Endothelial cell of umbilical vein (primary cell): ENCODE measurements at regions not wholly inside any gene's neighbourhood (a gene's known extent, or its start where the extent isn't known, plus 50 kb on each side); places are given as distances from the start of the nearest gene placed in this dataset.

Source experiments
- BruUV-seq: library from RNA; stranded (reverse); fragments of 400-500 nt; replicated peaks from 2 replicates; lab custom pipeline; 2021; lab: Mats Ljungman, UMichigan
- CTCF ChIA-PET: fragments of 300-600, 350-600 bp; sonication (Branson Sonifier 250); formaldehyde crosslinking; loops from one replicate; lab custom pipeline; 2021; ENCODE audit warnings: antibody characterized with exemption, inconsistent platforms; lab: Charles Lee
- POLR2A ChIA-PET: fragments of 300-600, 350-600 bp; sonication (Branson Sonifier 250); formaldehyde crosslinking; loops from one replicate; lab custom pipeline; 2021; ENCODE audit warnings: antibody characterized with exemption, inconsistent platforms; lab: Charles Lee
- DNase-seq: peaks from one replicate; pipeline ENCODE4 v3.0.0-alpha.2; 2011; ENCODE audit warnings: low read depth, low spot score
- FAIRE-seq: peaks from 2 replicates; lab custom pipeline; 2011; peaks lifted over from hg19 to GRCh38; lab: Jason Lieb, UNC
- H2AFZ ChIP-seq: 2 replicates; pipeline ENCODE4 v1.6.0; 2012; ENCODE audit warnings: low read depth, low read length, control low read depth, inconsistent platforms
- H3K27ac ChIP-seq: 2 replicates; pipeline ENCODE4 v1.5.1; 2011; ENCODE audit warnings: low read depth, mild to moderate bottlenecking, control low read depth, low read length, moderate library complexity; ENCODE audit not compliant: insufficient read depth
- H3K27me3 ChIP-seq, 2 experiments: 2 replicates each; pipeline versions ENCODE4 v1.6.0 to v1.6.1; 2011; ENCODE audit warnings: low read length in 2 of 2, mixed read lengths in 1 of 2; ENCODE audit not compliant: control insufficient read depth in 2 of 2, insufficient read depth in 2 of 2
- H3K36me3 ChIP-seq, 2 experiments: 2 replicates in 1 of 2; 3 replicates in 1 of 2; pipeline ENCODE4 v1.5.1; 2011; ENCODE audit warnings: low read length in 2 of 2, mild to moderate bottlenecking in 1 of 2, moderate library complexity in 1 of 2; ENCODE audit not compliant: control insufficient read depth in 2 of 2, insufficient read depth in 2 of 2; ENCODE audit errors: extremely low read depth in 1 of 2
- H3K4me1 ChIP-seq: 3 replicates; pipeline ENCODE4 v1.5.1; 2011; ENCODE audit warnings: mild to moderate bottlenecking, low read length; ENCODE audit not compliant: control insufficient read depth, insufficient read depth; ENCODE audit errors: extremely low read depth
- H3K4me2 ChIP-seq: 2 replicates; pipeline ENCODE4 v1.6.1; 2011; ENCODE audit warnings: low read length, control low read depth, mixed read lengths; ENCODE audit not compliant: insufficient read depth
- H3K4me3 ChIP-seq, 3 experiments: fragments of 200-600 bp in 1 of 3; sonication (generic), shearing (Covaris generic) in 1 of 3; replicated peaks in 1 of 3; 2 replicates each; pipeline ENCODE4 v1.5.1; 2011 to 2016; ENCODE audit warnings: control low read depth in 3 of 3, low read length in 3 of 3, mild to moderate bottlenecking in 2 of 3, inconsistent platforms in 1 of 3, low read depth in 1 of 3, moderate library complexity in 1 of 3; ENCODE audit not compliant: insufficient read depth in 1 of 3
- H3K79me2 ChIP-seq: 2 replicates; pipeline ENCODE4 v1.6.0; 2012; ENCODE audit warnings: low read length, inconsistent platforms; ENCODE audit not compliant: control insufficient read depth, insufficient read depth
- H3K9ac ChIP-seq: replicated peaks from 2 replicates; pipeline ENCODE3; 2011; ENCODE audit warnings: low read length, control low read depth; ENCODE audit not compliant: insufficient read depth; ENCODE audit errors: extremely low read depth
- H3K9me1 ChIP-seq: replicated peaks from 3 replicates; pipeline ENCODE4 v1.6.0; 2011; ENCODE audit warnings: mild to moderate bottlenecking, low read length; ENCODE audit not compliant: control insufficient read depth, insufficient read depth; ENCODE audit errors: extremely low read depth
- H3K9me3 ChIP-seq: replicated peaks from 2 replicates; pipeline ENCODE4 v1.5.1; 2012; ENCODE audit warnings: low read length, inconsistent platforms; ENCODE audit not compliant: control insufficient read depth, insufficient read depth
- H4K20me1 ChIP-seq: replicated peaks from 2 replicates; pipeline ENCODE3; 2011; ENCODE audit warnings: mild to moderate bottlenecking, low read length; ENCODE audit not compliant: control insufficient read depth, insufficient read depth; ENCODE audit errors: extremely low read depth
- CTCF ChIP-seq, 2 donors: IDR thresholded peaks; 1 replicate in 1 of 2; 2 replicates in 1 of 2; pipeline ENCODE4 v1.5.1; 2011; ENCODE audit warnings: low read length in 2 of 2, mild to moderate bottlenecking in 2 of 2, moderate library complexity in 2 of 2, control low read depth in 1 of 2, inconsistent platforms in 1 of 2, low read depth in 1 of 2; ENCODE audit not compliant: insufficient read depth in 1 of 2; ENCODE audit errors: extremely low read depth in 1 of 2
- EZH2 ChIP-seq: IDR thresholded peaks from 2 replicates; pipeline ENCODE4 v1.6.1; 2012; ENCODE audit warnings: borderline replicate concordance, low read depth, mild to moderate bottlenecking, moderate library complexity, low read length, inconsistent platforms; ENCODE audit not compliant: severe bottlenecking
- FOS ChIP-seq: IDR thresholded peaks from 2 replicates; pipeline ENCODE4 v1.6.1; 2011; ENCODE audit warnings: mild to moderate bottlenecking, low read length, moderate library complexity, borderline replicate concordance; ENCODE audit not compliant: insufficient read depth
- GATA2 ChIP-seq: IDR thresholded peaks from 2 replicates; pipeline ENCODE4 v1.7.0; 2011; ENCODE audit warnings: low read depth, mild to moderate bottlenecking, moderate library complexity, mixed read lengths, low read length; ENCODE audit not compliant: insufficient read length, insufficient read depth
- JUN ChIP-seq: IDR thresholded peaks from 2 replicates; pipeline ENCODE4 v1.6.1; 2011; ENCODE audit warnings: borderline replicate concordance, low read depth; ENCODE audit not compliant: insufficient read length, insufficient read depth
- MAX ChIP-seq: IDR thresholded peaks from 2 replicates; pipeline ENCODE4 v1.6.1; 2011; ENCODE audit not compliant: insufficient read depth, insufficient read length
- MYC ChIP-seq: IDR thresholded peaks from one replicate; pipeline ENCODE4 v1.6.1; 2011; ENCODE audit warnings: mild to moderate bottlenecking, low read depth, low read length
- POLR2A ChIP-seq: IDR thresholded peaks from 2 replicates; pipeline ENCODE4 v1.6.1; 2012; ENCODE audit warnings: low read depth, mild to moderate bottlenecking, control low read depth, low read length
- POLR2AphosphoS5 ChIP-seq: IDR thresholded peaks from 2 replicates; pipeline ENCODE4 v1.6.1; 2012; ENCODE audit warnings: low read depth, mild to moderate bottlenecking, control low read depth, low read length, moderate library complexity; ENCODE audit not compliant: insufficient read depth
- dilution Hi-C: fragments of 300-500 bp; cut with MboI; formaldehyde crosslinking; loops from one replicate; pipeline ENCODE4 v1.15.0; 2019; ENCODE audit warnings: low sequenced_read_pairs; ENCODE audit not compliant: extremely low pct_ligation_motif_present
- intact Hi-C: fragments of 100-400 bp; cut with micrococcal nuclease; formaldehyde crosslinking; loops from one replicate; pipeline ENCODE4 v1.10.0; 2022

GRCh38 chr16:73251608-73252007 is 203.7 kb upstream of the ZFHX3 start:
- no peaks in the 10 kb centered on the region for H3K27me3 ChIP-seq
- H3K4me3 ChIP-seq, result no peak overlapping the region
- H3K27ac ChIP-seq, result no peak overlapping the region
- no peaks in the 10 kb centered on the region for H3K9me1 ChIP-seq
- dilution Hi-C loops, result no loop called here
- DNase-seq, result no peak
- H3K9me3 ChIP-seq, result no peaks in the 10 kb centered on the region
- H4K20me1 ChIP-seq, result no peaks in the 10 kb centered on the region
- H3K4me1 ChIP-seq, result no peaks in the 10 kb centered on the region
- no peaks in the 10 kb centered on the region for H3K79me2 ChIP-seq
- CTCF ChIA-PET, result no interaction called here
- H3K9ac ChIP-seq, result no peak overlapping the region
- H3K4me2 ChIP-seq, result no peak overlapping the region
- H3K36me3 ChIP-seq, result no peaks in the 10 kb centered on the region
- H2AFZ ChIP-seq, result no peak overlapping the region
- no TSS peak for BruUV-seq
- POLR2A ChIA-PET, result no interaction called here
- intact Hi-C loops, result no loop called here
- no peak for TF ChIP-seq FOS
- FAIRE-seq, result no peak

GRCh38 chr16:73248316-73248715 is 200.4 kb upstream of the ZFHX3 start:
- Histone ChIP-seq H3K4me2 (no peak overlapping the region), H2AFZ (no peak overlapping the region), H3K4me3 (no peak overlapping the region), H3K9me1 (no peaks in the 10 kb centered on the region), H3K36me3 (no peaks in the 10 kb centered on the region), H3K79me2 (no peaks in the 10 kb centered on the region), H3K9me3 (no peaks in the 10 kb centered on the region), H3K4me1 (no peaks in the 10 kb centered on the region), H3K27me3 (no peaks in the 10 kb centered on the region), H3K9ac (no peak overlapping the region), H3K27ac (no peak overlapping the region), H4K20me1 (no peaks in the 10 kb centered on the region)
- CTCF ChIA-PET, result no interaction called here
- DNase-seq (no peak), FAIRE-seq (no peak)
- no peak for TF ChIP-seq GATA2
- TF ChIP-seq MYC, result no peak
- TF ChIP-seq MAX, result no peak
- TF ChIP-seq JUN, result no peak
- no peak for TF ChIP-seq POLR2AphosphoS5
- no peak for TF ChIP-seq CTCF (IDR thresholded peaks at IDR 0.05; ENCODE audit: extremely low read depth in 1 of 2, insufficient read depth in 1 of 2, low read depth in 1 of 2, low read length in 2 of 2)
- TF ChIP-seq FOS, result no peak
- no peak for TF ChIP-seq EZH2
- TF ChIP-seq POLR2A, result no peak
- BruUV-seq, result no TSS peak
- intact Hi-C loops, result no loop called here
- POLR2A ChIA-PET, result no interaction called here
- dilution Hi-C loops, result no loop called here
